Ramos (cell line): ENCODE measurements at regions not wholly inside any gene's neighbourhood (a gene's known extent, or its start where the extent isn't known, plus 50 kb on each side); places are given as distances from the start of the nearest gene placed in this dataset.

Experiments used
- in situ Hi-C: fragments of 300-500 bp; cut with MboI; formaldehyde crosslinking; loops from one replicate; pipeline ENCODE4 v1.14.3; 2022; ENCODE audit warnings: low sequenced_read_pairs; ENCODE audit not compliant: unreplicated experiment

DNA sequence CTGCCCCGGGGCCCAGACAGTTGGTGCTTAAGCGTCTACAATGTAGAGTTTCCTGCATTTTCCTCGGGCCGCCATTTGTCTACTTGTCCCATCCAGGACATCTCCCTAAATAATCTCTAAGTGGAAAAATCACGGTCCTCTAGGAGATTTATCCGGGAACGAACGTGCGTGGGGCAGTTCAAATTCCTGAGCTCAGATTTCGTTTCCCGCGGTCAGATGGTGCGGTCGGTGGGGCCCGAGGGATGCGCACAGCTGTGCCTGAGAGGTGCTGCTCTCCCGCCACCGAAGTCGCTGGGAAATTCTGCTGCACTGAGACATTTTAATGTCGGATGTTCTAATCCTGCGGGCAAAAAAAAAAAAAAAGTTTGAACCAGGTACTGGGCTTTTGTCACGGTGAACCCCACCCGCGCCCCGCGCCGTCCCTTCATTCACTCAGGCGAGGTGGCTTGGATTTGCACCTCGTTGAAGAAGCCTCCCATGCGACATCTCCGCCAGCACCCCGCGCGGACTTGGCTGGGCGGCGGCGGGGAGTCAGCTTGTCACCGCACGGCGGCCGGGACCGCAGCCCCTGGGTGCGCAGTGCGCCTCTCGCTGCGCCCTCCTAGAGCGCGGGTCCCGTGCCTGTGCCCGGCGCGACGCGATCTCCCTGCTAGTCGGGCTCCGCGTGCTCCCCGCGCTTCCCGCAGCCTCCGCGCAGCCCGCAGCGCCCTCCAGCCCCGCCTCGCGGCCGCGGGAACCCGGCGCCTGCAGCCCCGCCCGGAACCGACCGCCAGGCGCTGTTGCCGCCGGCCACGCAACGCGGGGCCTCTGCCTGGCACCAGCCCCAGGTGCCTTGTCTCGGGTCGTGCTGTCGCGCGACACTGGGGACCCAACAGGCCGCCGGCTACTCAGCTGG lies 191.9 kb upstream of the TCF4 start:
- in situ Hi-C loops, result loop anchor here (10.0 to 25.0 kb wide), 2 partner anchors 385 to 543 kb away; no protein-coding TSS in a partner anchor

DNA sequence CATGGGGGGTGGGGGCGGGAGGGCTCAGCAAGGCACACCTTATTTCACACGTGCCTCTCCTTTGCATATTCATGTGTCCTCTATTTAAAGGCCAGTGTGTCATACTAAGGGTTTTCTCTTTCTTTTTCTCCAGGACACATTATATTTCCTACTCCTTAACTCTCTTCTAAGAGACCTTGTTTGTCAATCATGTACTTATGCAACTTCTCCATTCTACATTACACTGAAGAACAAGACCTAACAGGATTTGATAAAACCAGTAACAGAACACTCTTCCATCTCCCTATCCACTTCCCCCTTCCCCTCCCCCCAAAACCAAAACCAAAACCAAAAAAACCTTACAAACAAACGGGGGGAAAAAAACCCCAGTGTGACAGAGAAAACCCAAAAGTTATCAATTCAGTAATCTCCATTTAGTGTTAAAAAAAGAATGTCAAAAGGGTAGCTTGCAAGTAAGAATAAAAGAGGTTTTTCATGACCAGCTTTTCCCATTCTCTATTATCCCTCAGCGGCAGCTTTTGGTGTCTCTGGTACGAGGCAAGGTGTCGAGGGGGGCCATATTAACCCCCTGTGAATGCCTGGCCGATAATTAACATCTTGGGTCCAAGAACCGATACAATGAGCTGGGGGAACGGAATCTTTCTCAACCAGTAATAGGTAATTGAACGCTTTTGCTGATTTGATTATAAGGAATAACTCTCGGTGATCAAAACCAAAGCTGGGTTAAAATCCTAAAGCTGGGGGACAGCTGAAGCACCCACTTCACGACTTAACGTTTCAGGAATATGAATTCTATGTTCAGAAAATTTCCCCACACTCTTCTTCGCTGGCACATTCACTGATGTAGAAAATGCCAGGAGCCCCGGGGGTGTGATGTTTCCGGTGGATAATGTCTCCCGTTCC lies 191.0 kb upstream of the TCF4 start:
- in situ Hi-C loops, result loop anchor here (25.0 kb wide), 1 partner anchor 542 kb away; no protein-coding TSS in a partner anchor

DNA sequence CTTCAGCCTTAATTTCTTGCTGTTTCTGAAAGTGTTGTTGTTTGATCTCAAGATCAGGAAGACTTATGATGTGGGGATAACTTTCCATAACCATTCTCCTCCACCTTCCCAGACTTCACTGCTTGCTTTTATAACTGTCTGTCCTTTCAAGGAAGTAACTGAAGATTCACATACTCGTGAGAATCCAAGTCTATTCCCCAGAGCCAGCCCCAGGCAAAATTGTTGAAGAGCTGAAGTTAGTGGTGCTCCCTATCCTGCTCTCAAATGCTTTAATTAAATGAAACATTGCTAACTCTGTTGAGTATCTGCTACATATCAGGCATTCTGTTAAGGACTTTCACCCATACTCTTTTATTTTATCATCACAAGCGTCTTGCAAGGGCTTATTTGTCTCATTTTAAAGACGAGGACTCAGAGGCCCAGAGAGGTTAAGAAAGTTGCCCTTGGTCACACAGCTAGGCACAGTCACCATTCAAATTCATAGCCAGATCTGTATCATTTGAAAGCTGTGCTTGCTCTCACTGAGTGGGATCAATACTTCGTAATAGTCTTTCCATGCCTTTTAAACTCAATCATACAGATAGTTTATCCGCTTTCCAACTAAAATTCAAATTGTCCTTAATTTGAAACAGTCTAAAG lies 189.8 kb upstream of the TCF4 start:
- in situ Hi-C loops, result loop anchor here (25.0 kb wide), 1 partner anchor 540 kb away; no protein-coding TSS in a partner anchor

DNA sequence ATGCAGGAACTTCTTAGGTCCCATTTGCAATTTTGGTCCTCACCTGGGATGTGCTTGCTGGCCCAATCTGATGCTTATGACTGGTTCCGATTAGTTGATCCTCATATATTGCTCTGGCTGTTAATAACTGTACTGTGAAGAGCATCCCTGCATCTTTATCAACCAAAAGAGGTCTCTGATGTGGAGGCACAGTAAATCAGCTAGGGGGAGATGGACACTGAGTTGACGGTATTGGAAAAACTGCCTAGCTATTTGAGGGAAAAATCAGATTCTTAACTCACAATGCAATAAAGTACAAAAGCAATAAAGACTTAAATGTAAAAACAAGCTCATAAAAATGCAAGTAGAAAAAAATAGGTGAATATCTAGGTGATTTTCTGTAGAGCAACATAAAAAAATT lies 188.0 kb upstream of the TCF4 start:
- in situ Hi-C loops, result loop anchor here (25.0 kb wide), 1 partner anchor 539 kb away; no protein-coding TSS in a partner anchor

DNA sequence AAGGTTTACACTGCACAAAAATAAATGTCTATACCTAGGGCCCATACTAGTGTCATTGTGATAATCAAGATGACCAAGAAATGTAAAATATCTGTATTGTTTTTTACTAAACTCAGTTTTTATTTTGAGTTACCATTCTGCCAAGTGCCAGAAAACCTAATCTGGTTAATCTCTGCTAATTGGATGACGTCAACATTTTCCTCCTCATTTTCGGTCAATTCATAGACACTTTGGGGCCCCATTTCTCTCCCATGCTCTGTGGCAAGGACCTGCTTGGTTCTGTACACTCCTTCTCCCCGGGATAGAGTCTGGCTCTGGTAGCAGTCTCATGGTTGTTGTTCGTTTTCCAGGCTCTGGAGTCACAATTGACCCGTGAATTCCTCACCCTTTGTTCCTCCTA lies 186.5 kb upstream of the TCF4 start:
- in situ Hi-C loops, result no loop called here

DNA sequence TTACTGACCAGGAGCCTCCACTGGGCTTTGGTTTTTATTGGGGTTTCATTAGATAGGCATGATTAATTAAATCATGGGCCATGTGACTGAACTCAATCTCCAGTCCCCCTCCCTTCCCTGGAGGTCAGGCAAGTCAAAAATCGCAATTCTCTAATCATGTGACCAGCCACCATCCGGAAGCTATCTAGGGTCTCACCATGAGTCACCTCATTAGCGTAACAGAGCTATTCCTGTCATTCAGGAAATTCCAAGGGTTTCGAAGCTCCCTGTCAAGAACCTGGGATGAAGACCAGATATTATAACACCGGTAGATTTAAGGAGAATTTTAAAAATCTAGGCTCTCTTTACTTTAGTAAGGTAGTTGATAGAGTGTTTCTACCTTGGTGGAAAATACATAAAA lies 180.3 kb upstream of the TCF4 start:
- in situ Hi-C loops, result no loop called here

DNA sequence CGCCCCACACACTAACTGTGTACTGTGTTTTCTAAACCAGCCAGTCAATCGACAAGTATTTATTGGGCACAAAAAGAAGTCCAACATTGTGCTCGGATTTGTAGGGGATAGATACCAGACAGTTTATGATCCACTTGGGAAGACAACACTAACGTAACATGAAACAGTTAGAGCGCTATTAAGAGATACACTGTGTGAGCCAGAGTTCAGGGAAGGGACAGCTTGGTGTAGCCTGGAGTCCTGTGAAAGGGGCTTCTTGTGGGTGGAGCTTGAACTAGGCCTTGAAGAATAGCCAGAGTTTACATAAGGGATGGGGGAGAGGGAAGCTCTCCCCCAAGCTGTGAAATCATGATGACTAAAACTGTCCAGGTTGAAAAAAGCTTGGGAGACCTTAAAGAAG lies 176.4 kb upstream of the TCF4 start:
- in situ Hi-C loops, result no loop called here

DNA sequence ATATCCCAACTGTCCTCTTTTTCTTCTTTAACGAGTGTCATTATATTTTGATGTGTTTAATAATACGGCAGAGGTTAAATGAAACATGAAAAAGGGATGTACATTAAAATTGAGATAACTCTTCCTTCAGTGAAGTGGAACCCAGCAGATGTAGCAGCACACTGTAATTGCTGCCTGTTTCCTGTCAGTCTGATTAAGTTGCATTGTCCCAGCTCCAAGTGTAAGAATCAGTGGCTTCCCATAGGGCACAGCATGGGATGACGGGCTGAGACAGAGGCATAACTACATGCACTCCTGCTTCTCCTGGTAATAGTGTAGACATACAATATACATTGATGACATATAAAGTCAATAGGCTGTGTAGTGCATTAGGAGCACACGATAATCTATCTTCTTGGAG lies 175.8 kb upstream of the TCF4 start:
- in situ Hi-C loops, result no loop called here

DNA sequence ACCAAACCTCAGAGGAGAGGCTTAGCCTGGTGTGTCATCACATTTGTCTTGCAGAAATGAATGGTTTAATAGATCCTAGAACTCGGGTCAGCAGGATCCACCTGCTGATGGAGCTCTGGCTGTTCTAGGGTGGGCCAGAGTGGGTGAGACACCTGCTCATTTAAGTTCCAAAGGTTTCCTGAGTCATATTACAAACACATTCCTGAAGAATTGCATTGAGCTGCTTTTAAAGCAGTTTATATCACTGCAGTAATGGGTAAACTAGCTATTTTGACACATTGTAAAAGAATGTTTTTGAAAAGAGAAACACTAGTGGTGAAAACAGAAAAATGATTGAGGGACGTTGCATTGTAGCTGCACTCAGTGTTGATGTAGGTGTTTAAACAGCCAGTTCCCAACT lies 175.3 kb upstream of the TCF4 start:
- in situ Hi-C loops, result no loop called here

DNA sequence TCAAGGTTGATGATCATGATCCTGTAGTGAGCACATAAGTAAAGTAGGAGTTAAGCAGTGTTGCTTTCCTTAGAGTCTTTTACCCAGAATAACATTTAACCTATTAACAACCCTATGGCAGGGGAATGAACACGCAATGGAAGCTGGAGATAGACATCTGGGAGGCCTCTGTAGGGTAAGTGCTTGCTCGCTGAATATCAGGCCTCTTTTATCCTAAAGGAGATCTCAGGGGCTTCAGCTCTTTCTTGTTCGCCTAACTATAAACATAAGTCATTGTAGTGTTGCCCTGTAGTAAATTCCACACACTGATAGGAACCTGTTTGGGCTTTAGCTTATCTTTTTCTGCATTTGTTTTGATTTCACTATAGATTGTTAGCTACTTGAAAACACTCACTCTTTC lies 174.4 kb upstream of the TCF4 start:
- in situ Hi-C loops, result no loop called here

DNA sequence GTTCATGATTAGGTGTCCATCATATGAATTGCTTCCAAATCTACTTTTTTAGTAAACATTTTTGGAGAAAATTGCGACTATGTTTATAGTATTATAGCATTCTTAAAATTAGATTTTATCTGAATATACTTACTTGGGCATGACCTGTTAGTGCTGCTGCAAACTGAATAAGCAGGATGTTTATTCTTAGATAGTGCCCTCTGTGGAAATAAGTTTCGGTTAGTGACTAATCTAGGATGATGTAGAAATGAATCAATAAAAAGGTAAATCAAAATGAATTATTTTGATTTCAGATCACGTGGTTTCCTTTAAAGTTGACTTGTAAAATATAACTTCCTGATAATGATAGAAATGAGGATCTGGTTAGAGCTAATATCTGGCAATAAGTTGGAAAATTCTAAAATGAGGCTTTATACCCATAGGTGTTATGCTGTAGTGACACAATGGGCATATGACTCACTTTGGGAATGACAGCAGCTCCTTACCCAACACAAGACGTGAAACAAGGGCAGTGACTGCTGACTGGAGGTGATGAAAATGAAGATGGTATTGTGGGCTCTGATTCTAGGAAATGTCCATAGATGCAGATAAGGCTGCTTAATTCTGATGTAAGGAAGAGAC lies 165.8 kb upstream of the TCF4 start:
- in situ Hi-C loops, result no loop called here

DNA sequence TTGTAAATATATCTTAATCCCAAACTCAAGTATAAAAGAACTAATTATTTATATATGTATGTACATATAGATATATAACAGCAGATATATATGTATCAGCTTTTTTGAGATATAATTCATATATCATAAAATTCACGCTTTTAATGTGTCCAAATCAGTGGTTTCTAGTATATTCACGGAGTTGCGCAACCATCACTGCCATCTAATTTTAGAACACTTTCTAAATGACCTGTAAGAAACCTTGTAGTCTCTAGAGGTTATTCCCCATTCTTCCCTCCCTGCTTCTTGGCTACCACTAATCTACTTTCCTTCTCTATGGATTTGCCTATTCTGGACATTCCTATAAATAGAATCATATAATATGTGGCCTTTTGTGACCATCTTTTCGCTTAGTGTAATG lies 163.5 kb upstream of the TCF4 start:
- in situ Hi-C loops, result no loop called here

DNA sequence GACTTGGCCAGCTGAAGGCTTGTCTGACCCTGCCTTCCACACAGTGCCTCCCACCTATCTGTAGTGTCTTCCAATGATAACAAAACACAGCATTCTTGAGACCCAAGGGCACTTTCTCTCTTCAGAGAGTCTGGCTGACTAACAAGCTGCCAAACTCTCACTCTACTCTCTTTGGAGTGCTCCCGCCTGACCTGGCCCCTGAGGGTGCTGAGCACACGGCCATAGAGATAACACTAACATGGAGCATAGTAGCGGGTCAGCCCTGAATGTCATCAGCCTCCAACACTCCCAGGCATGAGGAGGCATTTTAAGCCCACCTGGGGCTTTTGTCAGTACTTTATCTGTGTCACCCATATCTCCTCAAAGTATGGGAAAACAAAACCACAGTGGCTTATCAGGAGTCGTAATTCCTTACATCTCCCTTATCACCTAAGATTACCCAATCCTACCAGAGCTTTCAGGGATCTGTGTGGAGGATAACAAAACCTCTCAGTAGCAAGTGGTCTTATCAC lies 160.3 kb upstream of the TCF4 start:
- in situ Hi-C loops, result no loop called here

DNA sequence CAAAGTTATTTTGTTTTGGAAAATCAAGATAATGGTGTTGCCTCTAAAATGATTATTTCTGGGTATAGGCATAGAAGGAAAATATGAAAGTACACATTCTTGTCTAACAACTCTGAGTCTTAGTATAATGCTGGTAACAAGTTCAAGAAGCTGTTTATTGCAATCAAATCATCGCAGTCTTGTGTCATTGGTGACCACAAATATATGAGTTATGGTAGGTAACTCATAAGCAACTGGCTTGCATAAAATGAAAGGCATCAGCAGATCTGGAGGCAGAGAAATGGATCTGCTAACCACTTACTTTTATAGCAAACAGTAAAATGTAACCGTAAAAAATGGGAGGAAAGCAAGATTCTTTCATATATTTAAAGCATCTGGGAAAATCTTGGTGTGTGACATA lies 156.2 kb upstream of the TCF4 start:
- in situ Hi-C loops, result no loop called here

DNA sequence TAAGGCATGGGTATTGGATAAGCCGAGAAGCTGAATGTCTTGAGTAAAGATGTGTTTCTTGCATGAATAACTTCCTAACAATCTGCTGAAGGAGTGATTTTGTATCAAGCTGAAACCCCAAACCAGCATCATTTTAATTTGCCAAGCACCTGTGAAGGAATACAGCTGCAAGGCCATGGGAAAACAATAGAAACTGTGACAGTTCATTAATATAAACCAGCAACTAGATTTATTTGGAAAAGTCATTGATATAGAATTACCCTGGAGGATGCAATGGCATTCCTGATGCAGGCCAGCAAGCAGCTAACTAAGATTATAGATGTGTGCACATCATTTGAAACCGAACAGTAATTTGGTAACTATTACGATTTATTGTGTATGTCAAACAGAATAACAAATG lies 155.7 kb upstream of the TCF4 start:
- in situ Hi-C loops, result no loop called here

DNA sequence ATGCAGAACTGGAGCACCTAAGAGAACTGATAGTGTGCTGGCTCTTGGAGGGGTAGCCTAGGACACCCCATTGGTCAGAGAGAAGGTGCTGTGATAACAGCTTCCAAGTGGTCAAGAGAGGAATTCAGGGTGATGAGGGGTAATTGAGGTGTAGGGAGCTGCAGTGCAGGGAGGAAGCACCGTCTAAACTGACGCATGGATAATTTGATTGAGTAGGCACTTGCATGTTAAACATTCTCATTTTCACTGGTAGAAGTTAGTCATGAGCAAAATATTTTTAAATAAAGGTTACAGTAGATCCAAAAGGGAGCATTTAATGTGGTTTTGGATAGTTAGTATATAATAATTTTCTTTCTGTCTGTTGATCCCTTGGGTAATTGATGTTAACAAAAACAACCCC lies 155.1 kb upstream of the TCF4 start:
- in situ Hi-C loops, result no loop called here

DNA sequence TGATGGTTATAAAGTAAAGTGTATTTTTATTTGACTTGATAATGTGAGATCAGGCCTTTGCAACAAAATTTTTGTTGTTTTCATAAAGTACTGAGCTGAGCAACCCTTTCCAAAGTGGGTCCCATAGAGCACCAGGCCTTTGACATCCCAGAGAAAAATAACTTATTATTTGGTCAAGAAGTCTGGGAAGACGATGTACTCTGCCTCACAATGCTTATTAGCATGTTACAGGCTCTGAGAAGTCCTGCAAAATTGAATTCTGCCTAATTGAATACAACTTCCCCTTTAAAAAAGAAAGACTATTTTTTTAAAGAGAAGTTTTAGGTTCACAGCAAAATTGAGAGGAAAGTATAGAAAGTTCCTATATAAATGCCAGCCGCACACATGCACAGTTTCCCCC lies 151.5 kb upstream of the TCF4 start:
- in situ Hi-C loops, result no loop called here

DNA sequence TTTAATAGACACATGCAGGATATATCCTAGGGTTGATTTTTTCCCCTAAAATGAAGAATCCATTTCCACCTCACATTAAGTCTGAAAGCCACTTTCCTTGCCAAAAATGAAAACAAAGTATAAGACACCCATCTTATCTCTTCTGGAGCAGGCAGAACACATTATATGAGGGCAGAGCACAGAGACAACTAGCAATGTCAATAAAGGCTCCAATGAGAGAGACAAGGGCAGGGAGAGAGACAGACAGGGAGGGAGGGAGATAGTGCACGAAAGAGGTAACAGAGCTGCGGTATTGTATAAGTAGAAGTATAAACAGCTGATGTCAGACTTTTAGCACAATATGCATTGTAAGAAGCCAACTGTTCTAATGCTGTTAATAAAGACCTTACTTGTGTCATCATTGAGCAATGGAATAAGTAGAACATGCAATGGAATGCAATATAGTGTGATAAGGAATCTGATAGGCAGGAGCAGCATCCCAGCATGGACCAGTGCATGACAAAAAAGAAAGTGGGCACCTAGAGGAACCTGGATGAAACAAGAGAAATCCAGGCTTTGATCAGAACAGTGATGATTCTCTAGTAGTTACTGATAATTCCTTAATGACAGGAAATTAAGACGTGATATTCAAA lies 150.6 kb upstream of the TCF4 start:
- in situ Hi-C loops, result no loop called here

DNA sequence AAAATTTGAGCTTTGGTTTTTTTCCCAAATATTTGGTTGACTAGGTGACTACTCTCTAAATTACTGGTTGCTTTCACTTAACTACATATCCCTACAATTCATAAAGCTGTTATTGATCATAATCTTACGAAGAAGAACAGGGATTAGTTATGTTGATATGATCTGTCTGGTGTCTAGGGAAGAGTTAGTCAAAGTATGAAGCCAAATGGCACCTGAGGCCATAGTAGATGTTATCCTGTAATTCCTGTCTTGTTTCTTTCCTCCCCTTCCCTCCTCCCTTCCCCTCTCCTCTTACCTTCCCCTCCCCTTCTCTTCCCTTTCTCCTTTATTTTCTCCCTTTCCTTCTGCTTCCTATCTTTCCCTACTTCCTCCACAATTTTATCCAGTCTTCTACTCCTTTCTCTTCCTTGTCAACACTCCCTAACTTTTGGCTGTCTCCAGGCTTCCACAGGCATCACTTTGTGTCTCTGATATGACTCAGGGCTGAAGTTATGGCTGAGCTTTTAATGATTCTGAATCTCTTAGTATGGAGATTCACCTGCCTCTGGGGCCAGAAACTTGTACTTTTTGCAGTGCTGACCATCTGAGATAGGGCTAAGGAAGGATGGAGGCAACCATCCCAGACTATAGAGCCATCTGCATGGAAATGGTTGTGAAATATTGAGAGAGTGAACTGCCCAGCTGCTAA lies 149.9 kb upstream of the TCF4 start:
- in situ Hi-C loops, result no loop called here
